HT1080 (cell line): ENCODE measurements at regions not wholly inside any gene's neighbourhood (a gene's known extent, or its start where the extent isn't known, plus 50 kb on each side); places are given as distances from the start of the nearest gene placed in this dataset.
A peak's percentile ranks its signal among the peaks of the same experiment; 100 is the strongest.

Experiments
- DNase-seq: peaks from one replicate; pipeline ENCODE4 v3.0.0-alpha.2; 2015; ENCODE audit warnings: low read depth

GRCh38 chr13:105634059-105634458 lies 901.4 kb downstream of the EFNB2 start:
- DNase-seq, result no peak

GRCh38 chr13:105630431-105630830 lies 905.0 kb downstream of the EFNB2 start:
- DNase-seq, result no peak

GRCh38 chr13:105627270-105627669 lies 908.2 kb downstream of the EFNB2 start:
- no peak for DNase-seq

GRCh38 chr13:105625691-105626090 lies 909.8 kb downstream of the EFNB2 start:
- no peak for DNase-seq

GRCh38 chr13:105616333-105617075 lies 919.0 kb downstream of the EFNB2 start:
- DNase-seq, result peak; percentile 18

- DNase-seq, result no peak
These were observed 922.9 kb downstream of the EFNB2 start for GRCh38 chr13:105612541-105612940.

- peak; percentile 46 for DNase-seq
These were observed 924.0 kb downstream of the EFNB2 start for GRCh38 chr13:105611424-105611823.

GRCh38 chr13:105608104-105608503 lies 927.4 kb downstream of the EFNB2 start:
- no peak for DNase-seq

GRCh38 chr13:105607426-105607825 lies 928.0 kb downstream of the EFNB2 start:
- no peak for DNase-seq

- no peak for DNase-seq
These were observed 928.4 kb downstream of the EFNB2 start for GRCh38 chr13:105607016-105607415.

- no peak for DNase-seq
These were observed 932.3 kb downstream of the EFNB2 start for GRCh38 chr13:105602956-105603670.

GRCh38 chr13:105599477-105600037 lies 935.9 kb downstream of the EFNB2 start:
- DNase-seq, result no peak

GRCh38 chr13:105598529-105598928 lies 936.9 kb downstream of the EFNB2 start:
- no peak for DNase-seq

- DNase-seq, result no peak
These were observed 937.9 kb downstream of the EFNB2 start for GRCh38 chr13:105597573-105597972.

GRCh38 chr13:105595471-105595870 lies 940.0 kb downstream of the EFNB2 start:
- DNase-seq, result no peak

GRCh38 chr13:105591277-105591676 lies 944.2 kb downstream of the EFNB2 start:
- DNase-seq, result no peak

GRCh38 chr13:105587786-105588185 lies 947.7 kb downstream of the EFNB2 start:
- DNase-seq, result peak; percentile 75

GRCh38 chr13:105579821-105580710 lies 955.4 kb downstream of the EFNB2 start:
- DNase-seq, result no peak

- no peak for DNase-seq
These were observed 962.3 kb downstream of the EFNB2 start for GRCh38 chr13:105573136-105573535.

- no peak for DNase-seq
These were observed 963.1 kb downstream of the EFNB2 start for GRCh38 chr13:105572401-105572800.

- no peak for DNase-seq
These were observed 965.6 kb downstream of the EFNB2 start for GRCh38 chr13:105569816-105570215.
